ENCODE measurements at regions not wholly inside any gene's neighbourhood (a gene's known extent, or its start where the extent isn't known, plus 50 kb on each side); places are given as distances from the start of the nearest gene placed in this dataset.

DNA sequence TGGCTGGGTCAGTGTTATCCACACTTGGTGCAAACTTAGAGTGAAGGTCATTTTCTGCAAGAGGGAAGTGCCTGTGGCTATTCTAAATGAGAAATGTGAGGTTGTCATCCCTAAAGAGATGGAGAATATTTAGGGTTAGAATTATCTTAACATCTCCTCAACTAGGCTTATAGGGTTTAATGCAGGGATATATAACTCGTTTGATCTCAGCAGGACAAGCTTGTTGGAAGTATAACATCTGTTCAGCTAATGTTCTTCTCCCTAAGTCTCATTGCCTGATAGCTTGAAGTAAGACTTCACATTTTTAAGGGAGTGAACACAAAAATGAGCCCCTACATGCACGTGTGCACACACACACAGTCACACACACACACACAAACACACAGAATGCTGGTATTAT, 75.9 kb upstream of the NRXN1 start:
- Histone ChIP-seq H3K9ac (ENCODE audit: control insufficient read depth, extremely low read depth, insufficient read depth, low read length) (no peak overlapping the region), H3K36me3 (ENCODE audit: control insufficient read depth in 2 of 2, extremely low read depth in 1 of 2, insufficient read depth in 2 of 2, low read length in 2 of 2) (no peaks in the 10 kb centered on the region), H3K27ac (ENCODE audit: control insufficient read depth, insufficient read depth, low read length) (no peak overlapping the region), H4K20me1 (ENCODE audit: control insufficient read depth, extremely low read depth, insufficient read depth, low read length) (no peaks in the 10 kb centered on the region), H3K4me3 (ENCODE audit: control insufficient read depth in 2 of 3, extremely low read depth in 1 of 3, insufficient read depth in 2 of 3, low read depth in 1 of 3, low read length in 3 of 3) (no peak overlapping the region), H3K79me2 (ENCODE audit: control insufficient read depth, insufficient read depth, low read length) (no peaks in the 10 kb centered on the region), H3K27me3 (ENCODE audit: control insufficient read depth, extremely low read depth, insufficient read depth, low read length) (no peaks in the 10 kb centered on the region), H3K4me2 (ENCODE audit: control insufficient read depth, extremely low read depth, insufficient read depth, low read depth, low read length) (no peak overlapping the region), H3K4me1 (ENCODE audit: control insufficient read depth, extremely low read depth, insufficient read depth, low read length) (no peaks in the 10 kb centered on the region), H3K9me3 (ENCODE audit: control insufficient read depth, low read depth, low read length) (no peaks in the 10 kb centered on the region), H2AFZ (ENCODE audit: control insufficient read depth, low read length) (no peak overlapping the region), H3K9me1 (ENCODE audit: control insufficient read depth, extremely low read depth, insufficient read depth, low read length) (no peaks in the 10 kb centered on the region)
- no peak for FAIRE-seq
- dilution Hi-C loops (cut with MboI; ENCODE audit: extremely low pct_ligation_motif_present, low sequenced_read_pairs), result no loop called here
- DNase-seq (ENCODE audit: low read depth, low spot score), result no peak
- TF ChIP-seq, protein P1, sequence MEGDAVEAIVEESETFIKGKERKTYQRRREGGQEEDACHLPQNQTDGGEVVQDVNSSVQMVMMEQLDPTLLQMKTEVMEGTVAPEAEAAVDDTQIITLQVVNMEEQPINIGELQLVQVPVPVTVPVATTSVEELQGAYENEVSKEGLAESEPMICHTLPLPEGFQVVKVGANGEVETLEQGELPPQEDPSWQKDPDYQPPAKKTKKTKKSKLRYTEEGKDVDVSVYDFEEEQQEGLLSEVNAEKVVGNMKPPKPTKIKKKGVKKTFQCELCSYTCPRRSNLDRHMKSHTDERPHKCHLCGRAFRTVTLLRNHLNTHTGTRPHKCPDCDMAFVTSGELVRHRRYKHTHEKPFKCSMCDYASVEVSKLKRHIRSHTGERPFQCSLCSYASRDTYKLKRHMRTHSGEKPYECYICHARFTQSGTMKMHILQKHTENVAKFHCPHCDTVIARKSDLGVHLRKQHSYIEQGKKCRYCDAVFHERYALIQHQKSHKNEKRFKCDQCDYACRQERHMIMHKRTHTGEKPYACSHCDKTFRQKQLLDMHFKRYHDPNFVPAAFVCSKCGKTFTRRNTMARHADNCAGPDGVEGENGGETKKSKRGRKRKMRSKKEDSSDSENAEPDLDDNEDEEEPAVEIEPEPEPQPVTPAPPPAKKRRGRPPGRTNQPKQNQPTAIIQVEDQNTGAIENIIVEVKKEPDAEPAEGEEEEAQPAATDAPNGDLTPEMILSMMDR (optimal IDR thresholded peaks at IDR 0.05 in 1 of 3, IDR thresholded peaks at IDR 0.05 in 1 of 3, conservative IDR thresholded peaks at IDR 0.05 in 1 of 3; ENCODE audit: extremely low read depth in 1 of 3, insufficient read depth in 2 of 3, low read length in 3 of 3), result no peak
- TF ChIP-seq EZH2 (IDR thresholded peaks at IDR 0.05; ENCODE audit: low read length), result no peak

DNA sequence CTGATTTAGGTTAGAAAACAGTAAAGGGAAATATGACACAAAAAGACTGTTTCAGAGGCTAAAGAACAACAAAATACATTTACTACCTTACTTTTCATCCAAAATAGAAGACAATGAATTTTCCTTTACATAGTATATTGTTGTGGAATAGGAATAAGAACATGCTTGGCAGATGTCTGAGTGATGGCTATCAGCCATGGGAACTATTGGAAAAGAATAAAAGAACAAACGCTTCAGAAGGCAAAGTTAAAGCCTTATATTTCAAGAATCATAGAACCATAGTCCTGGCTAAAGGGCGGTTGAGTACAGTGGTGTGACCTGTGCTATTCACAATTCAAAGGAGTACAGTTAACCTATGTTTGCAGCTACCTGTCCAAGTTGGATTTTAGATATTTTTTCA, 73.9 kb upstream of the NRXN1 start:
- H3K4me2 ChIP-seq (ENCODE audit: control insufficient read depth, extremely low read depth, insufficient read depth, low read depth, low read length), result no peak overlapping the region
- H3K36me3 ChIP-seq (ENCODE audit: control insufficient read depth in 2 of 2, extremely low read depth in 1 of 2, insufficient read depth in 2 of 2, low read length in 2 of 2), result no peaks in the 10 kb centered on the region
- DNase-seq (ENCODE audit: low read depth, low spot score) (no peak), FAIRE-seq (no peak)
- H3K9ac ChIP-seq (ENCODE audit: control insufficient read depth, extremely low read depth, insufficient read depth, low read length), result no peak overlapping the region
- no peaks in the 10 kb centered on the region for H3K9me1 ChIP-seq (ENCODE audit: control insufficient read depth, extremely low read depth, insufficient read depth, low read length)
- H4K20me1 ChIP-seq (ENCODE audit: control insufficient read depth, extremely low read depth, insufficient read depth, low read length), result no peaks in the 10 kb centered on the region
- H3K9me3 ChIP-seq (ENCODE audit: control insufficient read depth, low read depth, low read length), result no peaks in the 10 kb centered on the region
- H3K4me1 ChIP-seq (ENCODE audit: control insufficient read depth, extremely low read depth, insufficient read depth, low read length), result no peaks in the 10 kb centered on the region
- dilution Hi-C loops (cut with MboI; ENCODE audit: extremely low pct_ligation_motif_present, low sequenced_read_pairs), result no loop called here
- H3K79me2 ChIP-seq (ENCODE audit: control insufficient read depth, insufficient read depth, low read length), result no peaks in the 10 kb centered on the region
- no peak overlapping the region for H3K4me3 ChIP-seq (ENCODE audit: control insufficient read depth in 2 of 3, extremely low read depth in 1 of 3, insufficient read depth in 2 of 3, low read depth in 1 of 3, low read length in 3 of 3)
- no peak overlapping the region for H2AFZ ChIP-seq (ENCODE audit: control insufficient read depth, low read length)
- no peak for TF ChIP-seq EZH2 (IDR thresholded peaks at IDR 0.05; ENCODE audit: low read length)
- TF ChIP-seq, protein P1 (optimal IDR thresholded peaks at IDR 0.05 in 1 of 3, IDR thresholded peaks at IDR 0.05 in 1 of 3, conservative IDR thresholded peaks at IDR 0.05 in 1 of 3; ENCODE audit: extremely low read depth in 1 of 3, insufficient read depth in 2 of 3, low read length in 3 of 3), result no peak
- no peak overlapping the region for H3K27ac ChIP-seq (ENCODE audit: control insufficient read depth, insufficient read depth, low read length)
- no peaks in the 10 kb centered on the region for H3K27me3 ChIP-seq (ENCODE audit: control insufficient read depth, extremely low read depth, insufficient read depth, low read length)
